ENCODE measurements at regions not wholly inside any gene's neighbourhood (a gene's known extent, or its start where the extent isn't known, plus 50 kb on each side); places are given as distances from the start of the nearest gene placed in this dataset.

DNA sequence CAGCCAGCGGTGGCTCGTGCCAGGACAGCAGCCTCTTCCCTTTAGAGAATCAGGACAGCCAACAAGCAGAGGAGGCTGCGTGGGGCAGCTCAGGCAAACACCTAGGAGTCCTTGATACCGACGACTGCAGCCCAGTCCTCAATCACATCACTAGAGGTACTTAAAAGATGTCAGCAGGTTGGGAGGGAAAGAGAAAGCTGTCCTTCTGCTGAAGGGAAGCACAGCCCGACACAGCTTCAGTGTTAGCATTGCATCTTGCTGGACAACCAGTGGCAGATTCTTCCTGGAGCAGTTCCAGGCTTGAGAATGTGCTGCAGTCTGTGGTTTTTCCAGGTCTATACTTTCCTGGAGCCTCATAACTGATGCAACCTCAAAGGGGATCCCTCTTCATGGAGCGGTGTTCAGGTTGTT lies 230.5 kb downstream of the SYK start:
- no peak overlapping the region for H3K27ac ChIP-seq
- no peak for TF ChIP-seq ZFX (IDR thresholded peaks at IDR 0.05; ENCODE audit: borderline replicate concordance)
- TF ChIP-seq, protein P1, sequence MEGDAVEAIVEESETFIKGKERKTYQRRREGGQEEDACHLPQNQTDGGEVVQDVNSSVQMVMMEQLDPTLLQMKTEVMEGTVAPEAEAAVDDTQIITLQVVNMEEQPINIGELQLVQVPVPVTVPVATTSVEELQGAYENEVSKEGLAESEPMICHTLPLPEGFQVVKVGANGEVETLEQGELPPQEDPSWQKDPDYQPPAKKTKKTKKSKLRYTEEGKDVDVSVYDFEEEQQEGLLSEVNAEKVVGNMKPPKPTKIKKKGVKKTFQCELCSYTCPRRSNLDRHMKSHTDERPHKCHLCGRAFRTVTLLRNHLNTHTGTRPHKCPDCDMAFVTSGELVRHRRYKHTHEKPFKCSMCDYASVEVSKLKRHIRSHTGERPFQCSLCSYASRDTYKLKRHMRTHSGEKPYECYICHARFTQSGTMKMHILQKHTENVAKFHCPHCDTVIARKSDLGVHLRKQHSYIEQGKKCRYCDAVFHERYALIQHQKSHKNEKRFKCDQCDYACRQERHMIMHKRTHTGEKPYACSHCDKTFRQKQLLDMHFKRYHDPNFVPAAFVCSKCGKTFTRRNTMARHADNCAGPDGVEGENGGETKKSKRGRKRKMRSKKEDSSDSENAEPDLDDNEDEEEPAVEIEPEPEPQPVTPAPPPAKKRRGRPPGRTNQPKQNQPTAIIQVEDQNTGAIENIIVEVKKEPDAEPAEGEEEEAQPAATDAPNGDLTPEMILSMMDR (IDR thresholded peaks at IDR 0.05) = no peak

DNA sequence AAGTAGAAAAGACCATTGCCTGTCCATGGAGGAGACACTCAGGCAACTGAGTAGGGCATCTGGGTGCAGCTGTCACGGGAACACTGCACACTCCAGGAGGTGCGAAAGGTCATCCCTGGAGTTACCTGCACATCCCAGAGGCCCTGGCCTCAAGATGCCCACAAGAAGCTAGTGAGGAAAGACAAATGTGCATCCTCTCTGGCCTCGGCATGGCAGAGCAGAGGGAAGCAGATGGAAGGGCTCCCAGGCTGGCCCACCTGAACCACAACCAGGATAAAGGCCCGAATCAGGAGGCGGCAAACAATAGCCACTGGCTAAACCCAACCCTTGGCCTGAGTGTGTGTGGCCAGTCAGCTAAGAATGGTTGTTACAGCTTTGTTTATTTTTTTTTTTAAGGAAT lies 231.7 kb downstream of the SYK start:
- no peak for TF ChIP-seq ZFX (IDR thresholded peaks at IDR 0.05; ENCODE audit: borderline replicate concordance)
- TF ChIP-seq, protein P1 (IDR thresholded peaks at IDR 0.05) = no peak
- H3K27ac ChIP-seq = no peak overlapping the region

DNA sequence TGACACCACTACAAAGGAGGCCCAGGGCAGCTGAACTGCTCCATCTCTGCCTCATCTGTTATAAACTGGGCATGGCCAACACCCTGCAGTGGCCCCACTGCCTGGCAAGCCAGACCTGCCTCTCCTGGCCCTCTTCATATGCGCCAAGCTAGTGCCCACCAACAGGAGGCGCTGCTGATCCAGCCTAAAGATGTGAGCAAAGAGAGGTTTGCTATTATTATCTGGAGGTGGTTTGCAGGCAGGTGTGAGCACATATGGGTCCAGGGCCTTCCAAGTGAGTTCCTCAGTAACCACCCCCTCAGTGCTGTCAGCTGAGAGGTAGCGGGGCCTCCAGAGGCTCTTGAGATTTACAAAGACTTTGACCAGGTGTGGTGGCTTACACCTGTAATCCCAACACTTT lies 232.2 kb downstream of the SYK start:
- TF ChIP-seq, protein P1 (IDR thresholded peaks at IDR 0.05) = peak; percentile 61
- TF ChIP-seq ZFX (IDR thresholded peaks at IDR 0.05; ENCODE audit: borderline replicate concordance) = no peak
- H3K27ac ChIP-seq = no peak overlapping the region

DNA sequence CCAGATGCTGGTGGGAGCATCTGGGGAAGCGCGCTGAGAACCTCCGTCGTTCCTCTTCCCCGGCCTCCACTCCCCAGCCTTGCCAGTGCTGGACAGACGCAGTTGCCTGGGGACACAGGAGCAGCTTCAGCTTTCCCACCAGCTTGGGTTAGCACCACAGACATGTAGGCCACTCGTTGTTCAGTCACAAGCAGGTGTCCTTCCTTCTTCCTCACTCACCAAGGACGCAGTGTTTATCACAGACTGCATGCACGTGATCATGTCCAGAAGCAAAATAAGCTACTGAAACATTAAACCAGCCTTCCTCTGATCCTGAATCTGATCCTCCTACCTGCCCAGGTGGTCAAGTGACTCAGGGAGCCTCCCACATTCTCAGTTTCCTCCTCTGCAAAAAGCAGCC lies 232.9 kb downstream of the SYK start:
- no peak overlapping the region for H3K27ac ChIP-seq
- TF ChIP-seq, protein P1 (IDR thresholded peaks at IDR 0.05) = no peak
- TF ChIP-seq ZFX (IDR thresholded peaks at IDR 0.05; ENCODE audit: borderline replicate concordance) = no peak

DNA sequence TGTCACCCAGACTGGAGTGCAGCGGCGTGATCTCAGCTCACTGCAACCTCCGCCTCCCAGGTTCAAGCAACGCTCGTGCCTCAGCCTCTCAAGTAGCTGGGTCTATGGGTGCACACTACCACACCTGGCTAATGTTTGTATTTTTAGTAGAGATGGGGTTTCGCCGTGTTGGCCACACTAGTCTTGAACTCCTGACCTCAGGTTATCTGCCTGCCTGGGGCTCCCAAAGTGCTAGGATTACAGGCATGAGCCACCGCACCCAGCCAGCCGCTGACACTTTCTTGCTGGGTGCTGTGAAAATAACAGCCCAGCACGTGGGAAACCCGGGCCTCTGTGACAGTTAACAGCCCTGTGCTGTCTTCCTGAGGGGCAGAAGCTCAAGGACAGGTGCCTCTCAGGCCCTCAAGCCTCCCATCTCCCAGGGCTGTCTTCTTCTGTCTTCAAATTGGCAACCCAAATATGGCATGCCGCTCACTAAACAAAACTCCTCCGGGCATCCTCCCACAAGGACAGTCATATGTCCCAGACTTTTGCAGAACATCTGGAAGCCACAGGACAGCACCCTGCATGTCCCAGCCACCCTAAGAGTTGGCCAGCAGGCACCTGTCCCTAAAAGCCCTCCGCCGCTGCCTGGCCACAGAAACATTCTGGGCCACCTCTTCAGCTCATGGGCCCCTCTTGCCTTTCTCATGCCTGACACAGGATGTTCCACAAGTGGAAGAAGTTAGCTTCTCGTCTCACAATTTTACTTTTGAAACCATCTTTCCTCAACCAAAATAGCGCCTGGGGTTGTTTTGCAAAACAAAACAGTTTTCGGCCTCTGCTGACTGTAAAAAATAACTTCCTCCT lies 233.6 kb downstream of the SYK start:
- H3K27ac ChIP-seq = no peak overlapping the region
- TF ChIP-seq ZFX (IDR thresholded peaks at IDR 0.05; ENCODE audit: borderline replicate concordance) = no peak
- TF ChIP-seq, protein P1 (IDR thresholded peaks at IDR 0.05) = no peak

DNA sequence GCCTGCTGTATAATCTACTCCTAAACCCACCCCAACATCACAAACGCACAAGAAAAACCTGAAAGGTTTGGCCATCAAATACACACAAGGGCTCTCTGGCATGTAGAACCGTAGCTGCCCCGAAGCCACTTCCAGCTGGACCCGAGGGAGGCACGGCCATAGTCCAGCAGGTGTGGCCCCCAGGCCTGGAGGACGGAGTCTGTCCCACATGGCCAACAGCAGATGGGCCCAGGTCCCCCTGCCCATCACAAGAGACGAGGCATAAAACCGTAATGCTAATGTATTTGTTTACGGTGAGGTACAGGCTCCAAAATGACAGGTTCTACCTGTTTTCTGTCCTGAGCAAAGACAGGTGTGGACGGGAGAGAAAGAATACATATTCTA lies 234.2 kb downstream of the SYK start:
- no peak for TF ChIP-seq ZFX (IDR thresholded peaks at IDR 0.05; ENCODE audit: borderline replicate concordance)
- TF ChIP-seq, protein P1 (IDR thresholded peaks at IDR 0.05) = no peak
- H3K27ac ChIP-seq = no peak overlapping the region

DNA sequence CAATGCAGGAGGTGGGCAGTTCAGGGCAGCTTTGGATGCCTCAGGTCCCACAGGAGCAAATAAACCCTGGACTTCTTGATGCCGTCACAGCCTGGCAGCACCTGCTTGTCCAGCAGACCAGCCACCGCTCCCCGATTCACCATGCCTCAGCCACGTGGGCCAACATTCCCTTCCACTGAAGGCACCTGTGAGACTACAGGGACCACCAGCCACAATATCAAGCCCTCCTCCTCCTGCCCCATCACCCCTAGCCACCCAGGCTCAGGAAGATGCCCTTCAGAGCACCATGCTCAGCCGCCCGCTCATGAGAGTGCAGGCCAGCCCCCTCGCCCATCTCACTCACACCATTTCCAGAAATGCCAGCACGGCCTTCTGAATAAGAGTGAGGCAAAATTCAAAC lies 234.7 kb downstream of the SYK start:
- no peak for TF ChIP-seq ZFX (IDR thresholded peaks at IDR 0.05; ENCODE audit: borderline replicate concordance)
- TF ChIP-seq, protein P1 (IDR thresholded peaks at IDR 0.05) = no peak
- no peak overlapping the region for H3K27ac ChIP-seq

Measured in 22Rv1 (cell line).